Tibial artery (tissue), 4 donors: ENCODE measurements at regions not wholly inside any gene's neighbourhood (a gene's known extent, or its start where the extent isn't known, plus 50 kb on each side); places are given as distances from the start of the nearest gene placed in this dataset.

Experiments used
- DNase-seq, 2 donors: peaks; one replicate each; pipeline ENCODE4 v3.0.0-alpha.2; 2019
- H3K27ac ChIP-seq, 2 donors: fragments of 200-600 bp; sonication (generic) in 1 of 2; 1 replicate in 1 of 2; 2 replicates in 1 of 2; pipeline ENCODE4 v1.5.1; 2018 to 2019; ENCODE audit warnings: mild to moderate bottlenecking in 1 of 2
- H3K27me3 ChIP-seq, 2 donors: fragments of 200-600 bp; sonication (generic) in 1 of 2; one replicate each; pipeline versions ENCODE4 v1.5.1 to v1.6.0; 2016 to 2019
- H3K36me3 ChIP-seq, 3 donors: fragments of 200-600 bp; sonication (generic) in 2 of 3; one replicate each; pipeline ENCODE4 v1.5.1; 2016 to 2019; ENCODE audit warnings: mild to moderate bottlenecking in 2 of 3
- H3K4me1 ChIP-seq, 4 donors: fragments of 200-600 bp; sonication (generic) in 2 of 4; 1 replicate in 3 of 4; 2 replicates in 1 of 4; pipeline ENCODE4 v1.5.1; 2016 to 2019
- H3K4me3 ChIP-seq, 2 donors: fragments of 200-600 bp; sonication (generic) in 1 of 2; 1 replicate in 1 of 2; 2 replicates in 1 of 2; pipeline ENCODE4 v1.5.1; 2018 to 2019; ENCODE audit warnings: mild to moderate bottlenecking in 2 of 2
- H3K9me3 ChIP-seq, 3 donors: fragments of 200-600 bp; sonication (generic) in 1 of 3; one replicate each; pipeline ENCODE4 v1.5.1; 2016 to 2019
- intact Hi-C: fragments of 100-400 bp; cut with DNase I; formaldehyde crosslinking; loops from one replicate; pipeline ENCODE4 v1.15.0; 2023; ENCODE audit warnings: low total_unique reads
- TF ChIP-seq, protein P1 (sequence below), 2 experiments: fragments of 200-600 bp in 1 of 2; fragments of 450-650 bp in 1 of 2; IDR thresholded peaks; one replicate each; pipeline ENCODE4 v1.5.1; 2017 to 2019; ENCODE audit warnings: antibody characterized with exemption in 2 of 2, mild to moderate bottlenecking in 1 of 2, moderate library complexity in 1 of 2

GRCh38 chr12:126492181-126492580 is 1426.9 kb downstream of the AACS start:
- intact Hi-C loops = no loop called here
- Histone ChIP-seq H3K36me3 (no peaks in the 10 kb centered on the region), H3K27ac (no peak overlapping the region), H3K4me3 (no peak overlapping the region), H3K27me3 (no peaks in the 10 kb centered on the region), H3K9me3 (peaks cover 0 to 8% (median 0%) of the 10 kb centered on the region in 3 donors), H3K4me1 (no peaks in the 10 kb centered on the region)
- TF ChIP-seq, protein P1, sequence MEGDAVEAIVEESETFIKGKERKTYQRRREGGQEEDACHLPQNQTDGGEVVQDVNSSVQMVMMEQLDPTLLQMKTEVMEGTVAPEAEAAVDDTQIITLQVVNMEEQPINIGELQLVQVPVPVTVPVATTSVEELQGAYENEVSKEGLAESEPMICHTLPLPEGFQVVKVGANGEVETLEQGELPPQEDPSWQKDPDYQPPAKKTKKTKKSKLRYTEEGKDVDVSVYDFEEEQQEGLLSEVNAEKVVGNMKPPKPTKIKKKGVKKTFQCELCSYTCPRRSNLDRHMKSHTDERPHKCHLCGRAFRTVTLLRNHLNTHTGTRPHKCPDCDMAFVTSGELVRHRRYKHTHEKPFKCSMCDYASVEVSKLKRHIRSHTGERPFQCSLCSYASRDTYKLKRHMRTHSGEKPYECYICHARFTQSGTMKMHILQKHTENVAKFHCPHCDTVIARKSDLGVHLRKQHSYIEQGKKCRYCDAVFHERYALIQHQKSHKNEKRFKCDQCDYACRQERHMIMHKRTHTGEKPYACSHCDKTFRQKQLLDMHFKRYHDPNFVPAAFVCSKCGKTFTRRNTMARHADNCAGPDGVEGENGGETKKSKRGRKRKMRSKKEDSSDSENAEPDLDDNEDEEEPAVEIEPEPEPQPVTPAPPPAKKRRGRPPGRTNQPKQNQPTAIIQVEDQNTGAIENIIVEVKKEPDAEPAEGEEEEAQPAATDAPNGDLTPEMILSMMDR (IDR thresholded peaks at IDR 0.05) = no peak
- no peak for DNase-seq

DNA sequence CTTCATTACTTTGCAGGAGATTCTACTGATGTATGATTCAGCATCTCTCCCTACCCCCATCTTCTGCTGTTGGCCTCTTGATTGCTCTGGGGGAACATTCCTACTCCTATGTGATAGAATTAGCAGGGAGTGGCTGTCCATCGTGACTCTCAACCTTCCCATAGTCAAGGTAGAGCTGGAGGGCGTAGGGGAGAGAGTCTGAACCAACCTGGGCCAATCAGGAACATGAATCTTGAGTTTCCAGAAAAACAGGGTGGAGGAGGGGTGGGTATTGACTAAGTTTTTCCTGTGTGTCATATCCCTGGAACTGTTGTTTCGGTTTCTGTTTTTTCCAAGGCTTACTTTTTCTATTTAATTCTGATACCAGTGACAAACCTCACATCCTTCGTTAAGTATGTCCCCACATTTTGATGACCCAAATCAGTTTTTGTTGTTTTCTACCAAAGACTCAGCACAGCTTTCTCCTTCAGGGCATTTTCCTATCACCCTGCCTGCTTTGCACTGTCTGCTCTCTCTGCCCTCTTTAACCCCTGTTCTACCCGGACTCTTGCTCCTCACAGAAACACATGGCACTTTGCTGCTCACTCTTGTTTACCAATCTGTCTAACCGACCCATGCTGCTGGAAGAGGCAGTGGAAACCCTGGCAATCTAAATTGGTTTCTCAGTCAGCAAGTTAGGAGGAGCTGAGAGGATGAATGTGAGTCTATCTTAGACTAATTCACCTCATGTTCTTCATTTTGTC is 1428.3 kb downstream of the AACS start:
- TF ChIP-seq, protein P1 (IDR thresholded peaks at IDR 0.05) = no peak
- H3K4me1 ChIP-seq = no peaks in the 10 kb centered on the region
- no peaks in the 10 kb centered on the region for H3K36me3 ChIP-seq
- DNase-seq = no peak
- H3K4me3 ChIP-seq = no peak overlapping the region
- peaks cover 0 to 8% (median 0%) of the 10 kb centered on the region in 3 donors for H3K9me3 ChIP-seq
- no peaks in the 10 kb centered on the region for H3K27me3 ChIP-seq
- intact Hi-C loops = no loop called here
- H3K27ac ChIP-seq = no peak overlapping the region

DNA sequence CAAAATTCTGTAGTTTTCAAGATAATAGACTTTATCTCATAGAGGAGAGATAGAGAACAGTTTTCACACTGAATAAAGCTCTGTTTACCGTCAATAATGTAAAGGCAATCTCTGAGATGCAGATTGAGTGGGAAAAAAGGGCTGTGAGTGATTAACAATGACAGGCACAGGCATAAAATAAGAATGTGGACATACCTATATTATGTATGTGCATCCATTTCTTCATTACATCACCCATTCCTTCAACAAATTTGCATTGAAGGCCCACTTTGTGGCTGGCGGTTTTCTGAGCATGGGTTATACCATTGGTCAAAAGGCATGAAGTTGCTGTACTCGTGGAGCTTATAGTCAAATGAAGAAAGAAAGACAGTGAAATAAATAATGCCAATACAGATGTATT is 1431.0 kb downstream of the AACS start:
- no peaks in the 10 kb centered on the region for H3K27me3 ChIP-seq
- no peak for DNase-seq
- intact Hi-C loops = no loop called here

DNA sequence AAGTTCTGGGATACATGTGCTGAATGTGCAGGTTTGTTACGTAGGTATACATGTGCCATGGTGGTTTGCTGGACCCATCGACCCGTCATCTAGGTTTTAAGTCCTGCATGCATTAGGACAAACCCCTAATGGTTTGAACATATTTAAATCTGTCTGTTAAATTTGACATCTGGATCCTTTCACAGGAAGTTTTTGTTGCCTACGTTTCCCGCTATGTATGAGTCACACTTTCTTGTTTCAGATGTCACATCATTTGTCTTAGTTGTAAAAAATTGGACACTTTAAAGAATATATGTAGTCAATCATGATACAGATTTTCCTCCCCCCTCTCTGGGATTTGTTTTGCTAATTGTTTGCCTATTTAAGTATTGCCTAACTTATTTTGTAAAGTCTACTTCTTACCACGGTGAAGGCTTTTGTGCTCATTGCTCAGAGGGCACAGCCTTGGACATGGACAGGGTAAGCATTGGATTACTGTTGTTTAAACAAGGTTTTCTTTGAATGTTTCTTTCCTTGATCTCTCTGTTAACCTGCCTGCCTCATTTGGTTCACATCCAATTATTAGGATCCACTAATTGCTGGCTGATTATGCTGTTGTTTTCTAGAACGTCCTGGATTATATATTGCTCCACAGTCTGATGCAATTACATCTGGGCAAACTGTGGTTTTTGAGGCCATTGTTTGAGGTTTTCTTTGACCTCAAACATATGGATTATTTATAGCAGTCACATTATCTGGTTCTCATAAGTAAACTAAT is 1441.4 kb downstream of the AACS start:
- TF ChIP-seq, protein P1 (IDR thresholded peaks at IDR 0.05) = no peak
- H3K4me3 ChIP-seq = no peak overlapping the region
- no peak for DNase-seq
- no peaks in the 10 kb centered on the region for H3K27me3 ChIP-seq
- intact Hi-C loops = no loop called here
- no peaks in the 10 kb centered on the region for H3K36me3 ChIP-seq
- H3K9me3 ChIP-seq = no peaks in the 10 kb centered on the region
- H3K4me1 ChIP-seq = no peaks in the 10 kb centered on the region
- no peak overlapping the region for H3K27ac ChIP-seq

More for the DNA sequence above, 1431.0 kb downstream of the AACS start:
- Histone ChIP-seq H3K4me3 (no peak overlapping the region), H3K4me1 (no peaks in the 10 kb centered on the region), H3K36me3 (no peaks in the 10 kb centered on the region), H3K27ac (no peak overlapping the region), H3K9me3 (no peaks in the 10 kb centered on the region)
- TF ChIP-seq, protein P1 (IDR thresholded peaks at IDR 0.05) = no peak

GRCh38 chr12:126507231-126507630 is 1442.0 kb downstream of the AACS start:
- H3K27me3 ChIP-seq = no peaks in the 10 kb centered on the region
- no peaks in the 10 kb centered on the region for H3K4me1 ChIP-seq
- no peak for DNase-seq
- H3K9me3 ChIP-seq = no peaks in the 10 kb centered on the region
- H3K4me3 ChIP-seq = no peak overlapping the region
- intact Hi-C loops = no loop called here
- no peaks in the 10 kb centered on the region for H3K36me3 ChIP-seq
- TF ChIP-seq, protein P1 (IDR thresholded peaks at IDR 0.05) = no peak
- H3K27ac ChIP-seq = no peak overlapping the region
